ENCODE measurements at regions not wholly inside any gene's neighbourhood (a gene's known extent, or its start where the extent isn't known, plus 50 kb on each side); places are given as distances from the start of the nearest gene placed in this dataset.

- no peaks in the 10 kb centered on the region for H3K4me1 Mint-ChIP-seq
- no peaks in the 10 kb centered on the region for H3K9me3 Mint-ChIP-seq
- DNase-seq (ENCODE audit: low spot score) (no peak), ATAC-seq (no peak)
- ChIA-PET CTCF (no interaction called here), POLR2A (no interaction called here)
- H3K4me3 Mint-ChIP-seq = no peak overlapping the region
- H3K36me3 Mint-ChIP-seq = no peaks in the 10 kb centered on the region
- TF ChIP-seq ARID4B (CRISPR knock-in tag; IDR thresholded peaks at IDR 0.05; ENCODE audit: borderline replicate concordance) (no peak), MXD4 (CRISPR knock-in tag; IDR thresholded peaks at IDR 0.05; ENCODE audit: borderline replicate concordance) (no peak), NR1H2 (CRISPR knock-in tag; IDR thresholded peaks at IDR 0.05) (no peak), SMAD4 (CRISPR knock-in tag; IDR thresholded peaks at IDR 0.05) (no peak), HMGXB4 (CRISPR knock-in tag; IDR thresholded peaks at IDR 0.05) (no peak), PREB (CRISPR knock-in tag; IDR thresholded peaks at IDR 0.05; ENCODE audit: borderline replicate concordance) (no peak), ZNF671 (CRISPR knock-in tag; IDR thresholded peaks at IDR 0.05) (no peak), CREB1 (CRISPR knock-in tag; IDR thresholded peaks at IDR 0.05) (no peak), MLX (CRISPR knock-in tag; IDR thresholded peaks at IDR 0.05) (no peak), CREM (CRISPR knock-in tag; IDR thresholded peaks at IDR 0.05) (no peak), PRRX2 (CRISPR knock-in tag; IDR thresholded peaks at IDR 0.05) (no peak), SOX15 (CRISPR knock-in tag; IDR thresholded peaks at IDR 0.05) (no peak)
- TF ChIP-seq, protein P1, sequence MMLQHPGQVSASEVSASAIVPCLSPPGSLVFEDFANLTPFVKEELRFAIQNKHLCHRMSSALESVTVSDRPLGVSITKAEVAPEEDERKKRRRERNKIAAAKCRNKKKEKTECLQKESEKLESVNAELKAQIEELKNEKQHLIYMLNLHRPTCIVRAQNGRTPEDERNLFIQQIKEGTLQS (CRISPR knock-in tag; conservative IDR thresholded peaks at IDR 0.05) = no peak
- TF ChIP-seq, protein P2, sequence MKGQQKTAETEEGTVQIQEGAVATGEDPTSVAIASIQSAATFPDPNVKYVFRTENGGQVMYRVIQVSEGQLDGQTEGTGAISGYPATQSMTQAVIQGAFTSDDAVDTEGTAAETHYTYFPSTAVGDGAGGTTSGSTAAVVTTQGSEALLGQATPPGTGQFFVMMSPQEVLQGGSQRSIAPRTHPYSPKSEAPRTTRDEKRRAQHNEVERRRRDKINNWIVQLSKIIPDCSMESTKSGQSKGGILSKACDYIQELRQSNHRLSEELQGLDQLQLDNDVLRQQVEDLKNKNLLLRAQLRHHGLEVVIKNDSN (CRISPR knock-in tag; IDR thresholded peaks at IDR 0.05) = no peak
- no peaks in the 10 kb centered on the region for H3K27me3 Mint-ChIP-seq (ENCODE audit: low read depth)
- no peak overlapping the region for H3K27ac Mint-ChIP-seq
Measured at GRCh38 chr9:19989213-19989612, 200.4 kb upstream of the SLC24A2 start.

DNA sequence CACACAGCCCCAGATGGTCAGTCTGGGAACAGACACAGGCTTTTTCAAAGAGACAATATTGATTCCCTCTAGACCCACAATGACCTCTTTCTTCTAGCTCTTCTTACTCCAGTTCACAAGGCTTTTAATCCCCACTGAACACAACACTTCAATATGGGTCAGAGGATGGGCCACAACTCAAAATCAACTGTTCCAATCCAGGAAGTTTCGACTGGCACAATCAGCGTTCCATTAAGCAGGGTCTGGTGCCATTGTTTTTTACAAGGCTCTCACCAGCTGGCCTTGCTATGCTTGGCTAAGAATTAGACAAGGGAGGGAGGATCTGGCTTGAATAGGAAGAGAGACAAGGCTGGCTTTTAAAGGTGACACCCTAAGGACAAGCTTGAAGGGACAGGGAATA lies 199.4 kb upstream of the SLC24A2 start:
- no peak overlapping the region for H3K27ac Mint-ChIP-seq
- no peaks in the 10 kb centered on the region for H3K4me1 Mint-ChIP-seq
- ATAC-seq (no peak), DNase-seq (ENCODE audit: low spot score) (no peak)
- H3K27me3 Mint-ChIP-seq (ENCODE audit: low read depth) = no peaks in the 10 kb centered on the region
- H3K36me3 Mint-ChIP-seq = no peaks in the 10 kb centered on the region
- no peak overlapping the region for H3K4me3 Mint-ChIP-seq
- no peaks in the 10 kb centered on the region for H3K9me3 Mint-ChIP-seq
- POLR2A ChIA-PET = no interaction called here
- CTCF ChIA-PET = no interaction called here
- TF ChIP-seq JAZF1 (CRISPR knock-in tag; IDR thresholded peaks at IDR 0.05) (no peak), TEAD4 (CRISPR knock-in tag; IDR thresholded peaks at IDR 0.05) (no peak), ZNF396 (CRISPR knock-in tag; IDR thresholded peaks at IDR 0.05; ENCODE audit: borderline replicate concordance) (no peak), ESRRA (CRISPR knock-in tag; IDR thresholded peaks at IDR 0.05; ENCODE audit: borderline replicate concordance) (no peak), TCF7 (CRISPR knock-in tag; IDR thresholded peaks at IDR 0.05; ENCODE audit: low read depth) (no peak), CREB1 (CRISPR knock-in tag; IDR thresholded peaks at IDR 0.05) (no peak), TEAD1 (CRISPR knock-in tag; IDR thresholded peaks at IDR 0.05) (no peak), ZNF263 (CRISPR knock-in tag; IDR thresholded peaks at IDR 0.05; ENCODE audit: low read depth) (no peak), ZBTB21 (CRISPR knock-in tag; IDR thresholded peaks at IDR 0.05; ENCODE audit: borderline replicate concordance) (no peak)
- TF ChIP-seq, protein P3, sequence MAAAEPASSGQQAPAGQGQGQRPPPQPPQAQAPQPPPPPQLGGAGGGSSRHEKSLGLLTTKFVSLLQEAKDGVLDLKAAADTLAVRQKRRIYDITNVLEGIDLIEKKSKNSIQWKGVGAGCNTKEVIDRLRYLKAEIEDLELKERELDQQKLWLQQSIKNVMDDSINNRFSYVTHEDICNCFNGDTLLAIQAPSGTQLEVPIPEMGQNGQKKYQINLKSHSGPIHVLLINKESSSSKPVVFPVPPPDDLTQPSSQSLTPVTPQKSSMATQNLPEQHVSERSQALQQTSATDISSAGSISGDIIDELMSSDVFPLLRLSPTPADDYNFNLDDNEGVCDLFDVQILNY (CRISPR knock-in tag; IDR thresholded peaks at IDR 0.05) = no peak
- TF ChIP-seq, protein P4, sequence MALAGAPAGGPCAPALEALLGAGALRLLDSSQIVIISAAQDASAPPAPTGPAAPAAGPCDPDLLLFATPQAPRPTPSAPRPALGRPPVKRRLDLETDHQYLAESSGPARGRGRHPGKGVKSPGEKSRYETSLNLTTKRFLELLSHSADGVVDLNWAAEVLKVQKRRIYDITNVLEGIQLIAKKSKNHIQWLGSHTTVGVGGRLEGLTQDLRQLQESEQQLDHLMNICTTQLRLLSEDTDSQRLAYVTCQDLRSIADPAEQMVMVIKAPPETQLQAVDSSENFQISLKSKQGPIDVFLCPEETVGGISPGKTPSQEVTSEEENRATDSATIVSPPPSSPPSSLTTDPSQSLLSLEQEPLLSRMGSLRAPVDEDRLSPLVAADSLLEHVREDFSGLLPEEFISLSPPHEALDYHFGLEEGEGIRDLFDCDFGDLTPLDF (CRISPR knock-in tag; IDR thresholded peaks at IDR 0.05) = no peak
- TF ChIP-seq, protein P5, sequence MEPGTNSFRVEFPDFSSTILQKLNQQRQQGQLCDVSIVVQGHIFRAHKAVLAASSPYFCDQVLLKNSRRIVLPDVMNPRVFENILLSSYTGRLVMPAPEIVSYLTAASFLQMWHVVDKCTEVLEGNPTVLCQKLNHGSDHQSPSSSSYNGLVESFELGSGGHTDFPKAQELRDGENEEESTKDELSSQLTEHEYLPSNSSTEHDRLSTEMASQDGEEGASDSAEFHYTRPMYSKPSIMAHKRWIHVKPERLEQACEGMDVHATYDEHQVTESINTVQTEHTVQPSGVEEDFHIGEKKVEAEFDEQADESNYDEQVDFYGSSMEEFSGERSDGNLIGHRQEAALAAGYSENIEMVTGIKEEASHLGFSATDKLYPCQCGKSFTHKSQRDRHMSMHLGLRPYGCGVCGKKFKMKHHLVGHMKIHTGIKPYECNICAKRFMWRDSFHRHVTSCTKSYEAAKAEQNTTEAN (CRISPR knock-in tag; IDR thresholded peaks at IDR 0.05) = no peak
